ENCODE measurements at regions not wholly inside any gene's neighbourhood (a gene's known extent, or its start where the extent isn't known, plus 50 kb on each side); places are given as distances from the start of the nearest gene placed in this dataset.

DNA sequence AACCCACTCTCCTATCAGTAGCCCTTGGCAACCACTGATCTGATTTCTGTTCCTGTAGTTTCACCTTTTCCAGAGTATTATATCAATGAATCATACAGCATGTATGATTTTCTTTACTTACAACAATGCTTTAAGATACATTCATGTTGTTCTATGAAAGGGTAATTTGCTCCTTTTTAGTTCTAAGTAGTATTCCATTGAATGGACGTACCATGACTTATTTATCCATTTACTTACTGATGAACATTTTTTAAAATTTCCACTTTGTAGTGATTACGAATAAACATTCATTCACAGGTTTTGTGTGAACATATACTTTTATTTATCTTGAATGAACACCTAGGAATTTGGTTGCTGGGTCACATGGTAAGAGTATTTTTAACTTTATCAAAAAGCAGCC lies 620.8 kb downstream of the HTR1A start:
- H3K27me3 Mint-ChIP-seq (ENCODE audit: low read depth in 2 of 2): no peaks in the 10 kb centered on the region
- H3K9me3 ChIP-seq (ENCODE audit: control insufficient read depth, insufficient read depth, low read length): no peaks in the 10 kb centered on the region
- no peak for ATAC-seq
- no peak for DNase-seq
- H3K4me3 Mint-ChIP-seq: no peak overlapping the region
- TF ChIP-seq, protein P1, sequence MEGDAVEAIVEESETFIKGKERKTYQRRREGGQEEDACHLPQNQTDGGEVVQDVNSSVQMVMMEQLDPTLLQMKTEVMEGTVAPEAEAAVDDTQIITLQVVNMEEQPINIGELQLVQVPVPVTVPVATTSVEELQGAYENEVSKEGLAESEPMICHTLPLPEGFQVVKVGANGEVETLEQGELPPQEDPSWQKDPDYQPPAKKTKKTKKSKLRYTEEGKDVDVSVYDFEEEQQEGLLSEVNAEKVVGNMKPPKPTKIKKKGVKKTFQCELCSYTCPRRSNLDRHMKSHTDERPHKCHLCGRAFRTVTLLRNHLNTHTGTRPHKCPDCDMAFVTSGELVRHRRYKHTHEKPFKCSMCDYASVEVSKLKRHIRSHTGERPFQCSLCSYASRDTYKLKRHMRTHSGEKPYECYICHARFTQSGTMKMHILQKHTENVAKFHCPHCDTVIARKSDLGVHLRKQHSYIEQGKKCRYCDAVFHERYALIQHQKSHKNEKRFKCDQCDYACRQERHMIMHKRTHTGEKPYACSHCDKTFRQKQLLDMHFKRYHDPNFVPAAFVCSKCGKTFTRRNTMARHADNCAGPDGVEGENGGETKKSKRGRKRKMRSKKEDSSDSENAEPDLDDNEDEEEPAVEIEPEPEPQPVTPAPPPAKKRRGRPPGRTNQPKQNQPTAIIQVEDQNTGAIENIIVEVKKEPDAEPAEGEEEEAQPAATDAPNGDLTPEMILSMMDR (IDR thresholded peaks at IDR 0.05): no peak
- H3K27ac Mint-ChIP-seq: no peak overlapping the region
- H3K9me3 Mint-ChIP-seq: peaks cover 8 to 9% of the 10 kb centered on the region in 2 donors
- no peaks in the 10 kb centered on the region for H3K36me3 ChIP-seq (ENCODE audit: control insufficient read depth, insufficient read depth, low read length)
- no peak overlapping the region for H3K4me3 ChIP-seq (ENCODE audit: low read length)
- intact Hi-C loops (cut with micrococcal nuclease): no loop called here
- H3K4me1 Mint-ChIP-seq: no peaks in the 10 kb centered on the region
- WGBS (ENCODE audit: insufficient coverage): no CpG with 5 or more reads among the region's 2 CpGs
- H3K4me1 ChIP-seq (ENCODE audit: control insufficient read depth, insufficient read depth, low read length): no peaks in the 10 kb centered on the region
- no peaks in the 10 kb centered on the region for H3K27me3 ChIP-seq (ENCODE audit: control insufficient read depth, insufficient read depth, low read length)
- no peaks in the 10 kb centered on the region for H3K36me3 Mint-ChIP-seq
- H3K27ac ChIP-seq (ENCODE audit: low read length): no peak overlapping the region

DNA sequence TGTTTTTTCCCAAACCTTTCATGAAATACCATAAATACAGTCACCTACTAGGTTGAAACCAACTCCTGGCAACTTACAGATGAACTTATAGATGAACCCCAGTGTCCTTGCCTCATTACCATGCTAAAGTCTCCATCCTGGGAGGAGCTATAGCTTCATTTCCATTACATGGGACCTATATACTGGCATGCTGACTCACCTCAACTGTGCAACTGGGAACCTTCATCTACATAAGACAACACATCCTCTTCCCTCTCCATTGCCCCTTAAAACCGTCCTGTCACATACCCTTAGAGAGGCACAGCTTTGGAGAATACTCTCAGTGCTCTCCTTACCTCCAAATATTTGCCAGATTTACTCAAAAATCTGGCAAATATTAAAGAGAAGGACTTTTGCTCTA lies 638.3 kb downstream of the HTR1A start:
- WGBS (ENCODE audit: insufficient coverage): 35% methylated on average over 1 of the region's 1 CpG
- Histone ChIP-seq H3K4me3 (ENCODE audit: low read length) (no peak overlapping the region), H3K27me3 (ENCODE audit: control insufficient read depth, insufficient read depth, low read length) (no peaks in the 10 kb centered on the region), H3K4me1 (ENCODE audit: control insufficient read depth, insufficient read depth, low read length) (no peaks in the 10 kb centered on the region), H3K27ac (ENCODE audit: low read length) (no peak overlapping the region), H3K9me3 (ENCODE audit: control insufficient read depth, insufficient read depth, low read length) (no peaks in the 10 kb centered on the region), H3K36me3 (ENCODE audit: control insufficient read depth, insufficient read depth, low read length) (no peaks in the 10 kb centered on the region)
- DNase-seq: no peak
- H3K4me1 Mint-ChIP-seq: no peaks in the 10 kb centered on the region
- no peak overlapping the region for H3K4me3 Mint-ChIP-seq
- H3K36me3 Mint-ChIP-seq: no peaks in the 10 kb centered on the region
- intact Hi-C loops (cut with micrococcal nuclease): no loop called here
- ATAC-seq: no peak
- H3K9me3 Mint-ChIP-seq: peaks cover 8 to 12% of the 10 kb centered on the region in 2 donors
- TF ChIP-seq, protein P1 (IDR thresholded peaks at IDR 0.05): no peak
- no peaks in the 10 kb centered on the region for H3K27me3 Mint-ChIP-seq (ENCODE audit: low read depth in 2 of 2)
- H3K27ac Mint-ChIP-seq: no peak overlapping the region

DNA sequence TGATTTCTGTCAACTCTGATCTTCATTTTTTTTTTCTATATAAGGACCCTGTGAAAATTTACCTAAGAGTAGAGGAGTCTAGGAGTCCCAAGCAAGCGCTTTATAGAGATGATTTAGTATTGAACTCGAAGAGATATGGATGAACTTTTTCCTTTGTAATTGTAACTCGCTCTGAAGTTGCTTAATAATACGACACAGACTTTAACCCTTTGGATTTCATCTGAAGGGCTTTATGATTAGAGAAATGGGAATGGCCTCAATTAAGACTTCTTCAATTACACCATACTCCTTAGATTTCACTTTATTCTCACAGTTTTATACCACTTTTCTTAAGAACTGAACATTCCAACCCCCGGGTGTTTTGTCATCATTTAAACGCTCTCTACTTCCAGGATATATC lies 647.7 kb downstream of the HTR1A start:
- H3K9me3 ChIP-seq (ENCODE audit: control insufficient read depth, insufficient read depth, low read length): no peaks in the 10 kb centered on the region
- intact Hi-C loops (cut with micrococcal nuclease): no loop called here
- no peak for ATAC-seq
- no peak for DNase-seq
- Mint-ChIP-seq H3K36me3 (no peaks in the 10 kb centered on the region), H3K27me3 (ENCODE audit: low read depth in 2 of 2) (no peaks in the 10 kb centered on the region), H3K9me3 (peaks cover 19 to 23% of the 10 kb centered on the region in 2 donors), H3K4me3 (no peak overlapping the region), H3K4me1 (no peaks in the 10 kb centered on the region), H3K27ac (no peak overlapping the region)
- 84% methylated on average over 5 of the region's 6 CpGs for WGBS (ENCODE audit: insufficient coverage)
- H3K27ac ChIP-seq (ENCODE audit: low read length): no peak overlapping the region
- TF ChIP-seq, protein P1 (IDR thresholded peaks at IDR 0.05): no peak
- no peak overlapping the region for H3K4me3 ChIP-seq (ENCODE audit: low read length)
- no peaks in the 10 kb centered on the region for H3K27me3 ChIP-seq (ENCODE audit: control insufficient read depth, insufficient read depth, low read length)
- no peaks in the 10 kb centered on the region for H3K4me1 ChIP-seq (ENCODE audit: control insufficient read depth, insufficient read depth, low read length)
- H3K36me3 ChIP-seq (ENCODE audit: control insufficient read depth, insufficient read depth, low read length): no peaks in the 10 kb centered on the region

DNA sequence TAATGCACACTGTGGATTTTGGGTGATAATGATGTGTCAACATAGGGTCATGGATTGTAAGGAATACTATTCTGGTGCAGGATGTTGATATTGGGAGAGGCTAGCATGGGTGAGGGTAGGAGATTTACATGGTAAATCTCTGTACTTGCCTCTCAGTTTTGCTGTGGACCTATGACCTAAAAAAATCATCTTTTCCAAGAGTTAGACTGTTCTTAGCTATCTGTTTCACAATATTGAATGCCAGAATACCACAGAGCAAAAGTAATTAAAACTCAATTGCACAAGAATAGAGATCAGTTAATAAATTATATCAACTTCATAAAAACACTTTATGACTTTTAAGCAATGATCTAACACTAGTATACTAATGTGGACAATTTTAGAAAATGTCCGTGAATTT lies 651.6 kb downstream of the HTR1A start:
- Mint-ChIP-seq H3K27ac (no peak overlapping the region), H3K9me3 (peaks cover 7 to 15% of the 10 kb centered on the region in 2 donors), H3K36me3 (no peaks in the 10 kb centered on the region), H3K4me1 (no peaks in the 10 kb centered on the region), H3K27me3 (ENCODE audit: low read depth in 2 of 2) (no peaks in the 10 kb centered on the region), H3K4me3 (no peak overlapping the region)
- Histone ChIP-seq H3K36me3 (ENCODE audit: control insufficient read depth, insufficient read depth, low read length) (no peaks in the 10 kb centered on the region), H3K27me3 (ENCODE audit: control insufficient read depth, insufficient read depth, low read length) (no peaks in the 10 kb centered on the region), H3K4me3 (ENCODE audit: low read length) (no peak overlapping the region), H3K4me1 (ENCODE audit: control insufficient read depth, insufficient read depth, low read length) (no peaks in the 10 kb centered on the region), H3K9me3 (ENCODE audit: control insufficient read depth, insufficient read depth, low read length) (no peaks in the 10 kb centered on the region), H3K27ac (ENCODE audit: low read length) (no peak overlapping the region)
- TF ChIP-seq, protein P1 (IDR thresholded peaks at IDR 0.05): no peak
- no peak for ATAC-seq
- WGBS (ENCODE audit: insufficient coverage): 75% methylated on average over 1 of the region's 1 CpG
- intact Hi-C loops (cut with micrococcal nuclease): no loop called here
- no peak for DNase-seq
